HepG2 (cell line): ENCODE measurements at regions not wholly inside any gene's neighbourhood (a gene's known extent, or its start where the extent isn't known, plus 50 kb on each side); places are given as distances from the start of the nearest gene placed in this dataset.

ENCODE experiments used
- ATAC-seq: fragments of 200-7000 bp; cut with Tn5 transposase; 3 replicates; pipeline ENCODE4 v1.9.1; 2020; ENCODE audit warnings: mild to moderate bottlenecking, moderate library complexity
- BruUV-seq: library from RNA; stranded (reverse); fragments of 400-500 nt; replicated peaks from 2 replicates; lab custom pipeline; 2021; lab: Mats Ljungman, UMichigan
- CTCF ChIA-PET: fragments of 300-600 bp; formaldehyde crosslinking; extraction: SDS; loops from one replicate; lab custom pipeline; 2021; ENCODE audit warnings: low total read pairs, inconsistent platforms, low intra/inter-chr PET ratio; lab: Yijun Ruan, JAX
- POLR2A ChIA-PET: fragments of 350-600 bp; sonication (Branson Sonifier 250); formaldehyde crosslinking; loops from one replicate; lab custom pipeline; 2020; ENCODE audit warnings: antibody characterized with exemption, inconsistent platforms; lab: Yijun Ruan, JAX
- DNase-seq: peaks from one replicate; pipeline ENCODE4 v3.0.0-alpha.2; 2015; ENCODE audit warnings: low spot score
- FAIRE-seq: peaks from 3 replicates; lab custom pipeline; 2011; peaks lifted over from hg19 to GRCh38; lab: Jason Lieb, UNC
- H2AFZ ChIP-seq: one replicate; pipeline ENCODE4 v1.6.1; 2011; ENCODE audit warnings: low read length, inconsistent platforms
- H3K27ac ChIP-seq: fragments of 300-600 bp; 3 replicates; pipeline ENCODE4 v1.8.0; 2011; ENCODE audit warnings: mixed run types, mild to moderate bottlenecking, mixed read lengths, low read length, inconsistent platforms; ENCODE audit not compliant: insufficient read depth; ENCODE audit errors: extremely low read length
- H3K27me3 ChIP-seq, 2 experiments: fragments of 200-600 bp in 1 of 2; 2 replicates in 1 of 2; 3 replicates in 1 of 2; pipeline versions ENCODE4 v1.6.0 to v1.8.0; 2011; ENCODE audit warnings: low read length in 2 of 2, mild to moderate bottlenecking in 2 of 2, moderate library complexity in 2 of 2, inconsistent platforms in 1 of 2; ENCODE audit not compliant: insufficient read depth in 2 of 2, control insufficient read depth in 1 of 2
- H3K36me3 ChIP-seq, 2 experiments: fragments of 200-600 bp in 1 of 2; replicated peaks in 1 of 2; 2 replicates in 1 of 2; 3 replicates in 1 of 2; pipeline versions ENCODE4 v1.5.1 to v1.8.0; 2011; ENCODE audit warnings: low read length in 2 of 2, inconsistent platforms in 1 of 2; ENCODE audit not compliant: insufficient read depth in 2 of 2, control insufficient read depth in 1 of 2
- H3K4me1 ChIP-seq: 2 replicates; pipeline ENCODE4 v1.5.1; 2012; ENCODE audit warnings: low read length, inconsistent platforms; ENCODE audit not compliant: insufficient read depth
- H3K4me2 ChIP-seq: 2 replicates; pipeline ENCODE4 v1.6.0; 2011; ENCODE audit warnings: low read depth, low read length, inconsistent platforms
- H3K4me3 ChIP-seq, 3 experiments: fragments of 200-600 bp in 1 of 3; sonication (generic), shearing (Covaris generic) in 1 of 3; replicated peaks in 1 of 3; 2 replicates each; pipeline ENCODE4 v1.5.1; 2011 to 2016; ENCODE audit warnings: low read length in 3 of 3, inconsistent platforms in 2 of 3, low read depth in 2 of 3, mild to moderate bottlenecking in 2 of 3, control low read depth in 1 of 3, mixed read lengths in 1 of 3; ENCODE audit not compliant: insufficient read depth in 1 of 3
- H3K79me2 ChIP-seq: one replicate; pipeline ENCODE4 v1.6.1; 2011; ENCODE audit warnings: low read length, inconsistent platforms; ENCODE audit not compliant: insufficient read depth
- H3K9ac ChIP-seq: 2 replicates; pipeline ENCODE4 v1.6.0; 2011; ENCODE audit warnings: mild to moderate bottlenecking, low read depth, low read length, inconsistent platforms; ENCODE audit not compliant: insufficient read depth
- H3K9me3 ChIP-seq: 2 replicates; pipeline ENCODE4 v1.5.1; 2012; ENCODE audit warnings: mild to moderate bottlenecking, low read length
- H4K20me1 ChIP-seq: 2 replicates; pipeline ENCODE4 v1.6.0; 2011; ENCODE audit warnings: inconsistent platforms, mild to moderate bottlenecking, low read length, moderate library complexity; ENCODE audit not compliant: insufficient read depth
- MEIS2 ChIP-seq: sonication (generic); formaldehyde crosslinking; IDR thresholded peaks from 2 replicates; pipeline ENCODE4 v1.9.0; 2021; ENCODE audit warnings: mild to moderate bottlenecking, missing genetic modification reagents
- MYNN ChIP-seq: sonication (generic); formaldehyde crosslinking; IDR thresholded peaks from 2 replicates; pipeline ENCODE4 v1.4.0; 2020; ENCODE audit warnings: mild to moderate bottlenecking, low read depth, missing genetic modification reagents
- NR2F6 ChIP-seq, 2 experiments: IDR thresholded peaks; 2 replicates each; pipeline ENCODE4 v1.6.1; 2016; ENCODE audit warnings: antibody characterized with exemption in 1 of 2, mild to moderate bottlenecking in 1 of 2
- RFXAP ChIP-seq: sonication (generic); formaldehyde crosslinking; IDR thresholded peaks from 2 replicates; pipeline ENCODE4 v1.4.0; 2020; ENCODE audit warnings: missing genetic modification reagents, borderline replicate concordance
- YY1 ChIP-seq: IDR thresholded peaks from 2 replicates; pipeline ENCODE4 v1.6.1; 2011; ENCODE audit warnings: low read length, low read depth, moderate library complexity, mild to moderate bottlenecking; ENCODE audit not compliant: insufficient read depth, insufficient replicate concordance
- ZFP90 ChIP-seq: sonication (generic); formaldehyde crosslinking; IDR thresholded peaks from 2 replicates; pipeline ENCODE4 v1.8.0; 2022; ENCODE audit warnings: missing genetic modification reagents, mild to moderate bottlenecking, inconsistent platforms, borderline replicate concordance
- ZKSCAN8 ChIP-seq: IDR thresholded peaks from 2 replicates; pipeline ENCODE4 v1.6.1; 2016; ENCODE audit warnings: borderline replicate concordance, missing genetic modification reagents, missing compliant biosample characterization
- ZNF841 ChIP-seq: sonication (generic); formaldehyde crosslinking; IDR thresholded peaks from 2 replicates; pipeline ENCODE4 v1.8.1; 2023; ENCODE audit warnings: missing genetic modification reagents, borderline replicate concordance
- WGBS: methylation state at CpG from one replicate; pipeline ENCODE4 v1.1.6; 2017; ENCODE audit warnings: low lambda C conversion rate; 5-methylcytosine and 5-hydroxymethylcytosine counted together
- in situ Hi-C: cut with HindIII; loops from 2 replicates; pipeline ENCODE4 v1.10.0; 2017; ENCODE audit warnings: low pct_unique_long_range_greater_than_20kb; ENCODE audit not compliant: extremely low pct_ligation_motif_present
- intact Hi-C: fragments of 100-400 bp; cut with micrococcal nuclease; formaldehyde crosslinking; loops from one replicate; pipeline ENCODE4 v1.10.0; 2022; ENCODE audit not compliant: unreplicated experiment
- TF ChIP-seq, protein P1 (sequence below): sonication (generic); formaldehyde crosslinking; conservative IDR thresholded peaks from 2 replicates; pipeline ENCODE4 v1.8.0; 2022; ENCODE audit warnings: missing genetic modification reagents

DNA sequence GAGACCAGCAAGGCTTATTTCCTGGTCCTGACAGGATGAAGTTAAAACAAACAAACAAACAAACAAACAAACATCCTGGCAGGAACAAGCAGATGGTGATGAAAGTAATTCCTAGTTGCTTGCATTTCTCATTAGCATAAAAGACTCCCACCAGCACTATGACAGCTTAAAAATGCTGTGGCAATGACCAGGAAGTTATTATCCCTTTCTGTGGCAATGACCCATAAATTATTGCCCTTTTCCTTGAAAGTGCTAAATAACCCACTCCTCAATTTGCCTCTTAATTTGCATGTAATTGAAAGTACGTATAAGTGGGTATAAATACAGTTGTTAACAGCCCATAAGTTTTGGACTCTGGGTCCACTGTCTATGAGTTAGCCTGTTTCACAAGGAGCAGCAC is 727.6 kb upstream of the NEGR1 start:
- Histone ChIP-seq H3K36me3 (no peaks in the 10 kb centered on the region), H3K9ac (no peak overlapping the region), H3K4me2 (no peak overlapping the region), H3K27ac (no peak overlapping the region), H2AFZ (no peak overlapping the region), H3K9me3 (peaks cover 45% of the 10 kb centered on the region), H3K4me3 (no peak overlapping the region), H3K79me2 (no peaks in the 10 kb centered on the region), H4K20me1 (no peaks in the 10 kb centered on the region), H3K27me3 (no peaks in the 10 kb centered on the region), H3K4me1 (no peaks in the 10 kb centered on the region)
- ChIA-PET POLR2A (no interaction called here), CTCF (no interaction called here)
- no peak for ATAC-seq
- TF ChIP-seq YY1 (no peak), NR2F6 (IDR thresholded peaks at IDR 0.05) (no peak), NR2F6 (CRISPR knock-in tag; IDR thresholded peaks at IDR 0.05) (no peak), ZKSCAN8 (CRISPR knock-in tag) (no peak), MYNN (CRISPR knock-in tag) (no peak), MEIS2 (CRISPR knock-in tag) (no peak), ZFP90 (CRISPR knock-in tag) (no peak), ZNF841 (CRISPR knock-in tag) (no peak), RFXAP (no peak)
- TF ChIP-seq, protein P1, sequence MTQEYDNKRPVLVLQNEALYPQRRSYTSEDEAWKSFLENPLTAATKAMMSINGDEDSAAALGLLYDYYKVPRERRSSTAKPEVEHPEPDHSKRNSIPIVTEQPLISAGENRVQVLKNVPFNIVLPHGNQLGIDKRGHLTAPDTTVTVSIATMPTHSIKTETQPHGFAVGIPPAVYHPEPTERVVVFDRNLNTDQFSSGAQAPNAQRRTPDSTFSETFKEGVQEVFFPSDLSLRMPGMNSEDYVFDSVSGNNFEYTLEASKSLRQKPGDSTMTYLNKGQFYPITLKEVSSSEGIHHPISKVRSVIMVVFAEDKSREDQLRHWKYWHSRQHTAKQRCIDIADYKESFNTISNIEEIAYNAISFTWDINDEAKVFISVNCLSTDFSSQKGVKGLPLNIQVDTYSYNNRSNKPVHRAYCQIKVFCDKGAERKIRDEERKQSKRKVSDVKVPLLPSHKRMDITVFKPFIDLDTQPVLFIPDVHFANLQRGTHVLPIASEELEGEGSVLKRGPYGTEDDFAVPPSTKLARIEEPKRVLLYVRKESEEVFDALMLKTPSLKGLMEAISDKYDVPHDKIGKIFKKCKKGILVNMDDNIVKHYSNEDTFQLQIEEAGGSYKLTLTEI (CRISPR knock-in tag) = no peak
- no peak for FAIRE-seq
- intact Hi-C loops (no loop called here), in situ Hi-C loops (no loop called here)
- no TSS peak for BruUV-seq
- WGBS = 8% methylated on average over 1 of the region's 1 CpG
- no peak for DNase-seq
